Fibroblast of lung (primary cell): ENCODE measurements at regions not wholly inside any gene's neighbourhood (a gene's known extent, or its start where the extent isn't known, plus 50 kb on each side); places are given as distances from the start of the nearest gene placed in this dataset.

ENCODE experiments used
- CTCF ChIP-seq, 2 donors: IDR thresholded peaks in 1 of 2; conservative IDR thresholded peaks in 1 of 2; 1 replicate in 1 of 2; 2 replicates in 1 of 2; pipeline ENCODE4 v1.5.1; 2011 to 2012; ENCODE audit warnings: low read length in 2 of 2, control low read depth in 1 of 2, inconsistent platforms in 1 of 2, low read depth in 1 of 2, mild to moderate bottlenecking in 1 of 2
- EZH2 ChIP-seq: IDR thresholded peaks from 2 replicates; pipeline ENCODE4 v1.5.1; 2012; ENCODE audit warnings: low read length, control low read depth, mild to moderate bottlenecking; ENCODE audit errors: missing control alignments

DNA sequence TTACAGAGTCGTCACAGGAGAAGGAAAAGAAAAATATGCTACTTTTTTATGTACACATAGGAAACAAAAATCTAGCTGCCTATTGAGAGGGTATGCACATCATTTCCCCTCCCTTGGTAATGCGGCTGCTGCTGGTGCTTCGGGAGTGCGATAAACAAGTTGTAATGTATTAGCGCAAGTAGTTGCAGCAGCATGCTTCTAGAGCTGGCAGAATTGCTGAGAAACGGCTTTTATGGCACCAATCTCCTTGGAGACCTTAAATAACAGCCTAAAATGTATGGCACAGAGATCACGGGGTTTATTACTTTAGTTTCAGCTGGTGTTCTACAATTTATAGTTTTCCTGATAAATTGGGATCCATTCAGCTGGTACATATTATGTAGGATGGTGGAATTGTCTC lies 447.6 kb upstream of the TMPO start:
- TF ChIP-seq CTCF (conservative IDR thresholded peaks at IDR 0.05 in 1 of 2, IDR thresholded peaks at IDR 0.05 in 1 of 2; ENCODE audit: low read depth in 1 of 2, low read length in 2 of 2) (no peak), EZH2 (no peak)
